Neural cell (in vitro differentiated cells): ENCODE measurements at regions not wholly inside any gene's neighbourhood (a gene's known extent, or its start where the extent isn't known, plus 50 kb on each side); places are given as distances from the start of the nearest gene placed in this dataset.

Source experiments
- H2AFZ ChIP-seq: fragments of 200-600, 300-800 bp; sonication (generic), shearing (Covaris generic); 2 replicates; pipeline ENCODE4 v1.6.0; 2014; ENCODE audit warnings: low read depth, mild to moderate bottlenecking, antibody characterized with exemption, low read length, moderate library complexity
- H3F3A ChIP-seq: fragments of 200-600 bp; shearing (Covaris generic); 2 replicates; pipeline ENCODE4 v1.6.1; 2016; ENCODE audit warnings: mild to moderate bottlenecking, moderate library complexity, mixed read lengths, antibody characterized with exemption, low read length; ENCODE audit not compliant: insufficient read depth, poor library complexity, severe bottlenecking
- H3K27ac ChIP-seq: fragments of 200-600, 300-800 bp; sonication (generic), shearing (Covaris generic); 2 replicates; pipeline ENCODE4 v1.5.1; 2014; ENCODE audit warnings: mild to moderate bottlenecking, low read length, moderate library complexity
- H3K27me3 ChIP-seq: fragments of 300-800, 200-600 bp; sonication (generic), shearing (Covaris generic); 2 replicates; pipeline ENCODE4 v1.6.0; 2014; ENCODE audit warnings: mild to moderate bottlenecking, low read depth, low read length, moderate library complexity; ENCODE audit not compliant: insufficient read depth
- H3K36me3 ChIP-seq: fragments of 300-800, 200-600 bp; sonication (generic), shearing (Covaris generic); 2 replicates; pipeline ENCODE4 v1.5.1; 2014; ENCODE audit warnings: mild to moderate bottlenecking, antibody characterized with exemption, low read length, moderate library complexity; ENCODE audit not compliant: insufficient read depth
- H3K4me2 ChIP-seq: fragments of 300-800, 200-600 bp; sonication (generic), shearing (Covaris generic); 2 replicates; pipeline ENCODE4 v1.6.0; 2014; ENCODE audit warnings: mild to moderate bottlenecking, low read length
- H3K4me3 ChIP-seq: fragments of 300-800, 200-600 bp; sonication (generic), shearing (Covaris generic); 2 replicates; pipeline ENCODE4 v1.5.1; 2014; ENCODE audit warnings: mild to moderate bottlenecking, low read length, moderate library complexity
- H3K79me2 ChIP-seq: fragments of 200-600 bp; shearing (Covaris generic); replicated peaks from 2 replicates; pipeline ENCODE4 v1.6.0; 2014; ENCODE audit warnings: mild to moderate bottlenecking, low read length, moderate library complexity; ENCODE audit not compliant: insufficient read depth
- H3K9ac ChIP-seq: fragments of 300-800, 200-600 bp; sonication (generic), shearing (Covaris generic); 2 replicates; pipeline ENCODE4 v1.6.1; 2016; ENCODE audit warnings: mild to moderate bottlenecking, low read length, mixed read lengths
- H3K9me2 ChIP-seq: fragments of 200-600 bp; shearing (Covaris generic); 2 replicates; pipeline ENCODE4 v1.6.1; 2016; ENCODE audit warnings: mild to moderate bottlenecking, low read length, mixed read lengths; ENCODE audit not compliant: insufficient read depth
- H3K9me3 ChIP-seq: fragments of 200-600, 300-800 bp; sonication (generic), shearing (Covaris generic); 2 replicates; pipeline ENCODE4 v1.6.1; 2016; ENCODE audit warnings: mild to moderate bottlenecking, mixed run types, low read length, moderate library complexity, mixed read lengths
- H4K20me1 ChIP-seq: fragments of 200-600 bp; shearing (Covaris generic); 2 replicates; pipeline ENCODE4 v1.6.1; 2016; ENCODE audit warnings: mild to moderate bottlenecking, mixed run types; ENCODE audit not compliant: insufficient read depth
- CTCF ChIP-seq: fragments of 450-650 bp; IDR thresholded peaks from 2 replicates; pipeline ENCODE4 v1.5.1; 2014; ENCODE audit warnings: antibody characterized with exemption, mild to moderate bottlenecking, moderate library complexity; ENCODE audit not compliant: poor library complexity, severe bottlenecking
- EP300 ChIP-seq: fragments of 450-650 bp; conservative IDR thresholded peaks from 2 replicates; pipeline ENCODE4 v1.6.1; 2014; ENCODE audit warnings: antibody characterized with exemption, mild to moderate bottlenecking, moderate library complexity; ENCODE audit not compliant: poor library complexity, severe bottlenecking
- EZH2 ChIP-seq: fragments of 200-600, 300-800 bp; shearing (Covaris generic), sonication (generic); IDR thresholded peaks from 2 replicates; pipeline ENCODE4 v1.6.1; 2014; ENCODE audit warnings: antibody characterized with exemption, low read length, borderline replicate concordance, mild to moderate bottlenecking; ENCODE audit not compliant: insufficient read depth, poor library complexity, severe bottlenecking
- MXI1 ChIP-seq: fragments of 450-650 bp; conservative IDR thresholded peaks from 2 replicates; pipeline ENCODE4 v1.6.1; 2014; ENCODE audit warnings: antibody characterized with exemption, mild to moderate bottlenecking; ENCODE audit not compliant: poor library complexity, severe bottlenecking
- POLR2AphosphoS5 ChIP-seq: IDR thresholded peaks from 2 replicates; pipeline ENCODE4 v1.6.1; 2012
- RAD21 ChIP-seq: fragments of 450-650 bp; conservative IDR thresholded peaks from 2 replicates; pipeline ENCODE4 v1.6.1; 2014; ENCODE audit warnings: antibody characterized with exemption, mild to moderate bottlenecking, moderate library complexity
- REST ChIP-seq: IDR thresholded peaks from 2 replicates; pipeline ENCODE4 v1.6.1; 2012; ENCODE audit warnings: borderline replicate concordance
- SMC3 ChIP-seq: fragments of 450-650 bp; conservative IDR thresholded peaks from 2 replicates; pipeline ENCODE4 v1.6.1; 2014; ENCODE audit warnings: antibody characterized with exemption, mild to moderate bottlenecking, moderate library complexity; ENCODE audit not compliant: poor library complexity
- TAF1 ChIP-seq: IDR thresholded peaks from 2 replicates; pipeline ENCODE4 v1.6.1; 2012; ENCODE audit warnings: low read depth

GRCh38 chr3:153273217-153273616, 111.2 kb downstream of the RAP2B start:
- Histone ChIP-seq H4K20me1 (no peaks in the 10 kb centered on the region), H3K27me3 (no peaks in the 10 kb centered on the region), H3K9me2 (no peaks in the 10 kb centered on the region), H3K9me3 (no peaks in the 10 kb centered on the region), H3K4me3 (no peak overlapping the region), H3K9ac (no peak overlapping the region), H3K79me2 (no peaks in the 10 kb centered on the region), H2AFZ (no peak overlapping the region), H3K4me2 (no peak overlapping the region), H3K36me3 (no peaks in the 10 kb centered on the region), H3K27ac (no peak overlapping the region), H3F3A (no peaks in the 10 kb centered on the region)
- TF ChIP-seq TAF1 (no peak), POLR2AphosphoS5 (no peak), MXI1 (no peak), EP300 (no peak)

- Histone ChIP-seq H4K20me1 (no peaks in the 10 kb centered on the region), H3K27me3 (no peaks in the 10 kb centered on the region), H3F3A (no peaks in the 10 kb centered on the region), H3K9me3 (no peaks in the 10 kb centered on the region), H3K9ac (no peak overlapping the region), H3K36me3 (no peaks in the 10 kb centered on the region), H3K4me2 (no peak overlapping the region), H3K27ac (no peak overlapping the region), H3K4me3 (no peak overlapping the region), H3K79me2 (no peaks in the 10 kb centered on the region), H3K9me2 (no peaks in the 10 kb centered on the region), H2AFZ (no peak overlapping the region)
- TF ChIP-seq RAD21 (no peak), REST (no peak), TAF1 (no peak), EZH2 (no peak), MXI1 (no peak), EP300 (no peak), CTCF (no peak), SMC3 (no peak), POLR2AphosphoS5 (no peak)
Measured at GRCh38 chr3:153273767-153274435, 111.9 kb downstream of the RAP2B start.
